CD4-positive, alpha-beta T cell (primary cell): ENCODE measurements at regions not wholly inside any gene's neighbourhood (a gene's known extent, or its start where the extent isn't known, plus 50 kb on each side); places are given as distances from the start of the nearest gene placed in this dataset.
"Not testable (repeated sequence)": the region's sequence is repeated elsewhere in the genome, so short reads cannot be mapped to it uniquely, and the experiment has no call there.

Source experiments
- ATAC-seq: fragments of 200-7000 bp; cut with Tn5 transposase; one replicate; pipeline ENCODE4 v1.10.0; 2022; ENCODE audit warnings: mild to moderate bottlenecking; ENCODE audit not compliant: poor library complexity
- CTCF ChIA-PET: fragments of 350-600 bp; sonication (Branson Sonifier 250); formaldehyde crosslinking; loops from one replicate; lab custom pipeline; 2021; ENCODE audit warnings: antibody characterized with exemption, inconsistent platforms; lab: Charles Lee
- POLR2A ChIA-PET: fragments of 350-600 bp; sonication (Branson Sonifier 250); formaldehyde crosslinking; loops from one replicate; lab custom pipeline; 2021; ENCODE audit warnings: antibody characterized with exemption, inconsistent platforms; lab: Charles Lee
- DNase-seq, 14 experiments: peaks; one replicate each; pipeline ENCODE4 v3.0.0-alpha.2; 2013 to 2020; ENCODE audit warnings: mixed read lengths in 2 of 14
- H3K27ac ChIP-seq, 2 donors: one replicate each; pipeline versions ENCODE4 v1.5.1 to v1.7.0; 2013; ENCODE audit warnings: low read length in 2 of 2, low read depth in 1 of 2, mild to moderate bottlenecking in 1 of 2
- H3K27me3 ChIP-seq, 2 experiments: 1 replicate in 1 of 2; 2 replicates in 1 of 2; pipeline versions ENCODE4 v1.6.1 to v1.7.0; 2013; ENCODE audit warnings: low read length in 2 of 2, control low read depth in 1 of 2, mild to moderate bottlenecking in 1 of 2, moderate library complexity in 1 of 2; ENCODE audit not compliant: insufficient read depth in 2 of 2, control insufficient read depth in 1 of 2
- H3K36me3 ChIP-seq: one replicate; pipeline ENCODE4 v1.6.1; 2013; ENCODE audit warnings: low read length, control low read depth; ENCODE audit not compliant: insufficient read depth
- H3K4me1 ChIP-seq: one replicate; pipeline ENCODE4 v1.6.1; 2013; ENCODE audit warnings: low read length, control low read depth; ENCODE audit not compliant: insufficient read depth
- H3K4me3 ChIP-seq: one replicate; pipeline ENCODE4 v1.5.1; 2013; ENCODE audit warnings: mild to moderate bottlenecking, low read length, moderate library complexity
- H3K9me3 ChIP-seq, 2 experiments: 1 replicate in 1 of 2; 2 replicates in 1 of 2; pipeline versions ENCODE4 v1.6.1 to v1.7.0; 2013; ENCODE audit warnings: low read length in 2 of 2, mild to moderate bottlenecking in 2 of 2, control low read depth in 1 of 2, moderate library complexity in 1 of 2; ENCODE audit not compliant: control insufficient read depth in 1 of 2, insufficient read depth in 1 of 2
- H3K27ac Mint-ChIP-seq: one replicate; pipeline ENCODE4 v1.8.0; 2020; ENCODE audit warnings: mixed read lengths
- H3K27me3 Mint-ChIP-seq: one replicate; pipeline ENCODE4 v1.8.0; 2021; ENCODE audit warnings: mixed read lengths
- H3K36me3 Mint-ChIP-seq: one replicate; pipeline ENCODE4 v1.8.0; 2021; ENCODE audit warnings: low read depth, mixed read lengths
- H3K4me1 Mint-ChIP-seq: one replicate; pipeline ENCODE4 v1.8.0; 2021; ENCODE audit warnings: low read depth, mixed read lengths
- H3K4me3 Mint-ChIP-seq: one replicate; pipeline ENCODE4 v1.8.0; 2020; ENCODE audit warnings: mild to moderate bottlenecking, mixed read lengths
- H3K9me3 Mint-ChIP-seq: one replicate; pipeline ENCODE4 v1.8.0; 2020; ENCODE audit warnings: mixed read lengths
- CTCF ChIP-seq: fragments of 200-600 bp; IDR thresholded peaks from one replicate; pipeline ENCODE4 v1.8.0; 2022; ENCODE audit warnings: antibody characterized with exemption, mild to moderate bottlenecking
- intact Hi-C, 2 experiments: fragments of 100-400 bp; cut with DNase I in 1 of 2; cut with micrococcal nuclease in 1 of 2; formaldehyde crosslinking; loops; one replicate each; pipeline versions ENCODE4 v1.15.1 to v1.9.0; 2023 to 2025; cut with DNase I, micrococcal nuclease

- DNase-seq = no peak
- no peaks in the 10 kb centered on the region for H3K9me3 ChIP-seq
- H3K27ac ChIP-seq = no peak overlapping the region
- ChIA-PET POLR2A (no interaction called here), CTCF (no interaction called here)
- peaks cover 3% of the 10 kb centered on the region for H3K9me3 Mint-ChIP-seq
- no peak overlapping the region for H3K27ac Mint-ChIP-seq
- no peaks in the 10 kb centered on the region for H3K27me3 Mint-ChIP-seq
- H3K4me1 Mint-ChIP-seq = no peaks in the 10 kb centered on the region
- no peaks in the 10 kb centered on the region for H3K36me3 Mint-ChIP-seq
- no peak overlapping the region for H3K4me3 Mint-ChIP-seq
- no peaks in the 10 kb centered on the region for H3K4me1 ChIP-seq
- H3K27me3 ChIP-seq = no peaks in the 10 kb centered on the region
- no peaks in the 10 kb centered on the region for H3K36me3 ChIP-seq
- ATAC-seq = no peak
- intact Hi-C loops = no loop called here
- no peak overlapping the region for H3K4me3 ChIP-seq
- TF ChIP-seq CTCF = no peak
These were observed 70.0 kb upstream of the BMP4 start for GRCh38 chr14:54026671-54027070.

- CTCF ChIA-PET, H3K4me1 Mint-ChIP-seq, H3K9me3 ChIP-seq, H3K36me3 Mint-ChIP-seq, H3K27me3 Mint-ChIP-seq, H3K4me3 Mint-ChIP-seq, ATAC-seq, H3K4me1 ChIP-seq, DNase-seq, H3K27ac ChIP-seq, H3K27me3 ChIP-seq, POLR2A ChIA-PET, H3K9me3 Mint-ChIP-seq, intact Hi-C loops, H3K27ac Mint-ChIP-seq, H3K36me3 ChIP-seq, H3K4me3 ChIP-seq: not testable (repeated sequence)
These were observed 74.4 kb upstream of the BMP4 start for GRCh38 chr14:54030996-54031395.

- H3K27ac ChIP-seq, H3K9me3 ChIP-seq, CTCF ChIA-PET, ATAC-seq, H3K27me3 ChIP-seq, DNase-seq, H3K4me1 ChIP-seq, H3K36me3 Mint-ChIP-seq, H3K27ac Mint-ChIP-seq, H3K4me3 Mint-ChIP-seq, H3K36me3 ChIP-seq, H3K27me3 Mint-ChIP-seq, H3K4me3 ChIP-seq, POLR2A ChIA-PET, H3K4me1 Mint-ChIP-seq, intact Hi-C loops: not testable (repeated sequence)
- H3K9me3 Mint-ChIP-seq = peaks cover 10% of the 10 kb centered on the region
These were observed 76.7 kb upstream of the BMP4 start for GRCh38 chr14:54033285-54033684.

- Histone ChIP-seq H3K9me3 (peaks cover 0 to 5% of the 10 kb centered on the region in 2 experiments), H3K4me3 (no peak overlapping the region), H3K27me3 (no peaks in the 10 kb centered on the region), H3K4me1 (no peaks in the 10 kb centered on the region), H3K36me3 (no peaks in the 10 kb centered on the region), H3K27ac (no peak overlapping the region)
- peaks cover 10% of the 10 kb centered on the region for H3K27me3 Mint-ChIP-seq
- H3K36me3 Mint-ChIP-seq = no peaks in the 10 kb centered on the region
- intact Hi-C loops = loop anchor here in 1 of 2 experiments (2.0 kb wide), 1 partner anchor 76 kb away; no protein-coding TSS in a partner anchor
- H3K4me1 Mint-ChIP-seq = no peaks in the 10 kb centered on the region
- ATAC-seq (no peak), DNase-seq (no peak)
- ChIA-PET CTCF (no interaction called here), POLR2A (no interaction called here)
- TF ChIP-seq CTCF = no peak
- H3K4me3 Mint-ChIP-seq = no peak overlapping the region
- no peak overlapping the region for H3K27ac Mint-ChIP-seq
- peaks cover 7% of the 10 kb centered on the region for H3K9me3 Mint-ChIP-seq
These were observed 82.1 kb upstream of the BMP4 start for GRCh38 chr14:54038724-54039123.
